GM12864 (cell line): ENCODE measurements at regions not wholly inside any gene's neighbourhood (a gene's known extent, or its start where the extent isn't known, plus 50 kb on each side); places are given as distances from the start of the nearest gene placed in this dataset.

ENCODE experiments used
- DNase-seq: peaks from one replicate; pipeline ENCODE4 v3.0.0-alpha.2; 2011; ENCODE audit warnings: low read depth
- H3K4me3 ChIP-seq: 2 replicates; pipeline ENCODE4 v1.5.1; 2011; ENCODE audit warnings: mild to moderate bottlenecking, low read depth, low read length, control low read depth
- TF ChIP-seq, protein P1 (sequence below): IDR thresholded peaks from 2 replicates; pipeline ENCODE4 v1.5.1; 2011; ENCODE audit warnings: low read depth, mild to moderate bottlenecking, moderate library complexity, low read length, control low read depth, inconsistent platforms; ENCODE audit errors: missing control alignments

GRCh38 chr17:71269201-71269600 is 851.6 kb upstream of the SOX9 start:
- no peak for DNase-seq
- H3K4me3 ChIP-seq: no peak overlapping the region
- TF ChIP-seq, protein P1, sequence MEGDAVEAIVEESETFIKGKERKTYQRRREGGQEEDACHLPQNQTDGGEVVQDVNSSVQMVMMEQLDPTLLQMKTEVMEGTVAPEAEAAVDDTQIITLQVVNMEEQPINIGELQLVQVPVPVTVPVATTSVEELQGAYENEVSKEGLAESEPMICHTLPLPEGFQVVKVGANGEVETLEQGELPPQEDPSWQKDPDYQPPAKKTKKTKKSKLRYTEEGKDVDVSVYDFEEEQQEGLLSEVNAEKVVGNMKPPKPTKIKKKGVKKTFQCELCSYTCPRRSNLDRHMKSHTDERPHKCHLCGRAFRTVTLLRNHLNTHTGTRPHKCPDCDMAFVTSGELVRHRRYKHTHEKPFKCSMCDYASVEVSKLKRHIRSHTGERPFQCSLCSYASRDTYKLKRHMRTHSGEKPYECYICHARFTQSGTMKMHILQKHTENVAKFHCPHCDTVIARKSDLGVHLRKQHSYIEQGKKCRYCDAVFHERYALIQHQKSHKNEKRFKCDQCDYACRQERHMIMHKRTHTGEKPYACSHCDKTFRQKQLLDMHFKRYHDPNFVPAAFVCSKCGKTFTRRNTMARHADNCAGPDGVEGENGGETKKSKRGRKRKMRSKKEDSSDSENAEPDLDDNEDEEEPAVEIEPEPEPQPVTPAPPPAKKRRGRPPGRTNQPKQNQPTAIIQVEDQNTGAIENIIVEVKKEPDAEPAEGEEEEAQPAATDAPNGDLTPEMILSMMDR: no peak

GRCh38 chr17:71273441-71273840 is 847.4 kb upstream of the SOX9 start:
- DNase-seq: no peak
- TF ChIP-seq, protein P1: no peak
- no peak overlapping the region for H3K4me3 ChIP-seq

DNA sequence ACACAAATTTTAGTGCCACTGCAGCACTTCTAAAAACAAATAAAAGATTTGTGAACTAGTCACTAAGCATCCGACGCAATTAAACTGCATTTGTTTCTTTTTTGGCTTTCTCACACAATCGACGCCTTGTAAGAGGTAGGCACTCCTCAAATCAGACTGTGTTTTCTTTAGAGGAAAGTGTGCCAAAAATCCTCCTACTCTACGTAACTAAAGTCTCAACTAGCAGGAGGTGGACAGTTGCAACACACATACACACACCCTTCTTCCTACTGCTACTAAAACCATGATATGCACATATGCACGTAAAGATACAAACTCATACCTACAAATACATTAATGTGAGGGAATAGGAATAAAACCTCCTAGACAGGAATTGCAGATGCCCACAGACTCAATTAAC is 844.7 kb upstream of the SOX9 start:
- TF ChIP-seq, protein P1: no peak
- DNase-seq: no peak
- no peak overlapping the region for H3K4me3 ChIP-seq

- TF ChIP-seq, protein P1: no peak
- DNase-seq: no peak
Measured at GRCh38 chr17:71283486-71283885, 837.3 kb upstream of the SOX9 start.

GRCh38 chr17:71284032-71284755 is 836.6 kb upstream of the SOX9 start:
- H3K4me3 ChIP-seq: no peak overlapping the region
- TF ChIP-seq, protein P1: no peak
- no peak for DNase-seq

More at GRCh38 chr17:71283486-71283885, 837.3 kb upstream of the SOX9 start:
- H3K4me3 ChIP-seq: no peak overlapping the region

- TF ChIP-seq, protein P1: no peak
- no peak for DNase-seq
- H3K4me3 ChIP-seq: no peak overlapping the region
Measured at GRCh38 chr17:71286625-71287024, 834.2 kb upstream of the SOX9 start.

- no peak overlapping the region for H3K4me3 ChIP-seq
- no peak for DNase-seq
- TF ChIP-seq, protein P1: no peak
Measured at GRCh38 chr17:71287071-71287823, 833.6 kb upstream of the SOX9 start.
